Progenitor cell of endocrine pancreas (in vitro differentiated cells): ENCODE measurements at regions not wholly inside any gene's neighbourhood (a gene's known extent, or its start where the extent isn't known, plus 50 kb on each side); places are given as distances from the start of the nearest gene placed in this dataset.

Experiments
- DNase-seq: peaks from one replicate; pipeline ENCODE4 v3.0.0; 2021; ENCODE audit warnings: low spot score; ENCODE audit not compliant: unreplicated experiment
- H3K27ac Mint-ChIP-seq: 2 replicates; pipeline ENCODE4 v1.8.0; 2021; ENCODE audit warnings: mild to moderate bottlenecking, moderate library complexity, mixed read lengths
- H3K27me3 Mint-ChIP-seq: 2 replicates; pipeline ENCODE4 v1.8.0; 2021; ENCODE audit warnings: mixed read lengths
- H3K36me3 Mint-ChIP-seq: 2 replicates; pipeline ENCODE4 v1.8.0; 2022; ENCODE audit warnings: mixed read lengths; ENCODE audit not compliant: insufficient read depth
- H3K4me1 Mint-ChIP-seq: 2 replicates; pipeline ENCODE4 v1.8.0; 2021; ENCODE audit warnings: low read depth, mixed read lengths
- H3K4me3 Mint-ChIP-seq: 2 replicates; pipeline ENCODE4 v1.8.0; 2021; ENCODE audit warnings: low read depth, mild to moderate bottlenecking, moderate library complexity, mixed read lengths
- H3K9me3 Mint-ChIP-seq: 2 replicates; pipeline ENCODE4 v1.8.0; 2021; ENCODE audit warnings: low read depth, mixed read lengths
- CTCF ChIP-seq: fragments of 200-600 bp; sonication (generic); IDR thresholded peaks from one replicate; pipeline ENCODE4 v1.5.0; 2021; ENCODE audit warnings: antibody characterized with exemption, mild to moderate bottlenecking; ENCODE audit not compliant: unreplicated experiment

GRCh38 chr3:13976469-13976868 is 96.6 kb upstream of the WNT7A start:
- DNase-seq = no peak
- no peaks in the 10 kb centered on the region for H3K27me3 Mint-ChIP-seq
- TF ChIP-seq CTCF = no peak
- no peak overlapping the region for H3K27ac Mint-ChIP-seq
- H3K36me3 Mint-ChIP-seq = peaks cover 4% of the 10 kb centered on the region
- no peaks in the 10 kb centered on the region for H3K4me1 Mint-ChIP-seq
- H3K4me3 Mint-ChIP-seq = no peak overlapping the region
- peaks cover 33% of the 10 kb centered on the region for H3K9me3 Mint-ChIP-seq

DNA sequence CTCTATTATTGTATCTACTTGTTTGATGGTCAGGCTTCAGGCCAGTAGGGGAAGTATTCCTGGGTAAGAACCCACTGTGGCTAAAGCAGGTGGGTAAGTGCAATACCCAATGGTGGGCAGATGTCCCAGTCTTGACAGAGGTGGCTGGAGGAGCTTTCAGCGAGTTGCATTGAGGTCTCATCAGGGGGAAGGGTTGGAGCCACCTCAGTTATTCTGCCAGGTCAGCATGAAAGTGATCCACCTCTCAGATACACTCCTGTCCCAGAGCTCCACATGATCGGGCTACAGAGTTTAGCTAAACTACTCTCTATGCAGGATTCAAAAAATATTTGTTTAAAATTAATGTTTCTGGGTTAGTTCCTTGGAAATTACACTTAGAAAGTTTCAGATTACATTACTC is 95.8 kb upstream of the WNT7A start:
- no peak for DNase-seq
- Mint-ChIP-seq H3K9me3 (peaks cover 37% of the 10 kb centered on the region), H3K27me3 (no peaks in the 10 kb centered on the region), H3K4me3 (no peak overlapping the region), H3K27ac (no peak overlapping the region), H3K4me1 (no peaks in the 10 kb centered on the region), H3K36me3 (peaks cover 4% of the 10 kb centered on the region)
- TF ChIP-seq CTCF = no peak

DNA sequence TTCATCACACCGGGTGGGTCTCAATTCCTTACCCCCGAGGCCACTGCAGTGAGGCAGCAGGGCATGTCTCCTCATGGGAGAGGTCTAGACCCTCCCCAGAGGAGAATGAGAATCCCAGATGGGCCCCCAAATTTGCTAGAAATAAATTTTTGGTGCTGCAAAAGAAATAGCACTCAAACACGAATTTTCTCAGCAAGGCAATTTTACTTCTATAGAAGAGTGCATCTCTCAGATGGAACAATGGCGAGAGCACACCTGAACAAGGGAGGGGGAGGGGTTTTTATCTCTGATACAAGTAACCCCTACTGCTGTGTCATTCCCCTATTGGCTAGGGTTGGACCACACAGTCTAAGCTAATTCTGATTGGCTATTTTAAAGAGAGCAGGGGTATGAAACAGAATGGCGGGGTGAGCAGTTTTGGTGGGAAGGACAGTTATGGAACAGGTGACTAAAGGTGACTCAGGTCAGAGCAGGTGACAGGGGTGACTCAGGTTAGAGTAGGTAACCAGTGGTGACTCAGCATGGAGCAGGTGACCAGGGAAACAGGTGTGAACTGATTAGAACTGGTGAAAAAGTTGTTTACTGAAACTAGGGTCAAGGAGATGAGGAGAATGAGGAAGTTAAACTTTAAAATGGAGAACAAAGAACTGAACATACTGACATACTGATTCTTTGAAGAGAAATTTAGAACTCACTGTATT is 93.0 kb upstream of the WNT7A start:
- Mint-ChIP-seq H3K4me3 (no peak overlapping the region), H3K27ac (no peak overlapping the region), H3K4me1 (no peaks in the 10 kb centered on the region), H3K36me3 (peaks cover 4% of the 10 kb centered on the region), H3K9me3 (peaks cover 37% of the 10 kb centered on the region), H3K27me3 (no peaks in the 10 kb centered on the region)
- no peak for DNase-seq
- TF ChIP-seq CTCF = no peak

DNA sequence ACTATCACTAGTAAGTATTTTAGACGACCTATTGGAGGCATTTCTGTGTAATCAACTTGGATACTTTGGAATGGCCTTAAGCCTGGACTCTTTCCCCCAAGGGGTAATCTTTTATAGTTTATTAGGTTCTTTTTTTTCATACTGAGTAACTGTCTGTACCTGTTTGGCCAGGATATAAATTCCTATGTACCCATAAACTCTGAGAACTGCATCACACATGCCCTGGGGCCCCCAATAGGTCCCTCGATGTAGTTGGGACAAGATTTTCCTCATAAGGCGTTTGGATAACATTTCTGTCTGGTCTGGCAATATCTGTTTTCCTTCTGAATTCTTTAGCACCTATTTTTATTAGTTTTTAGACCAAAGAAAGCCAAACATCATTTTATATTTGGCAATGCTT is 86.4 kb upstream of the WNT7A start:
- TF ChIP-seq CTCF = no peak
- H3K27me3 Mint-ChIP-seq = no peaks in the 10 kb centered on the region
- no peaks in the 10 kb centered on the region for H3K36me3 Mint-ChIP-seq
- H3K4me1 Mint-ChIP-seq = no peaks in the 10 kb centered on the region
- H3K4me3 Mint-ChIP-seq = no peak overlapping the region
- no peak overlapping the region for H3K27ac Mint-ChIP-seq
- no peak for DNase-seq
- H3K9me3 Mint-ChIP-seq = peaks cover 9% of the 10 kb centered on the region

DNA sequence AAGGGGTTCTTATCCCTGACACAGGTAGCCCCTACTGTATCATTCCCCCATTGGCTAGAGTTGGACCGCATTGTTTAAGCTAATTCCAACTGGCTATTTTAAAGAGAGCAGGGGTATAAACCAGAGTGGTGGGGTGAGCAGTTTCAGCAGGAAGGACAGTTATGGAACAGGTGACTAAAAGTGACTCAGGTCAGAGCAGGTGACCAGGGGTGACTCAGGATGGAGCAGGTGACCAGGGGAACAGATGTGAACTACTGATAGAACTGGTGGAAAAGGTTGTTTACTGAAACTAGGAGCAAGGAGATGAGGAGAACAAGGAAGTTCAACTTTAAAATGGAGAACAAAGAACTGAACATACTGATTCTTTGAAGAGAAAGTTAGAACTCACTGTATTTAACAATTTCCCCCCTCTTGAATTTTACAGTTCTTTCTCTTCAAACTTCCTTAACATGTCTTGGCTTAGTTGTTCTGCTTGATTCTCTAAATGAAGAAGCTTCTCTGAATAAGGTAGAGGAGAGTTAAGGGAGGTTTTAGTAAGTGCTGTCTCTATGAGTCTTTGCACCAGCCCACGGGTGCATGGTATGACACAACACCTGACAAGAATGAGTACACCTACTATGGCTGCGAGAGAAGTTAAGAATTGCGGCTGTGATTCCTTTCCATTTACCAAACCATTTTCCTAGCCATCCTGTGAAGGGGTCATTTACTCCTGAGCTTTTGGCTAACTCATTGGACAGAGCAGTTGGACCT is 83.4 kb upstream of the WNT7A start:
- no peak overlapping the region for H3K4me3 Mint-ChIP-seq
- peaks cover 7% of the 10 kb centered on the region for H3K9me3 Mint-ChIP-seq
- no peak overlapping the region for H3K27ac Mint-ChIP-seq
- no peaks in the 10 kb centered on the region for H3K27me3 Mint-ChIP-seq
- no peaks in the 10 kb centered on the region for H3K36me3 Mint-ChIP-seq
- no peaks in the 10 kb centered on the region for H3K4me1 Mint-ChIP-seq
- no peak for TF ChIP-seq CTCF
- DNase-seq = no peak
